Stomach (tissue), 4 donors: ENCODE measurements at regions not wholly inside any gene's neighbourhood (a gene's known extent, or its start where the extent isn't known, plus 50 kb on each side); places are given as distances from the start of the nearest gene placed in this dataset.

Experiments used
- CTCF ChIP-seq, 7 experiments: fragments of 450-650 bp in 4 of 7; fragments of 200-600 bp in 3 of 7; sonication (generic) in 3 of 7; IDR thresholded peaks; one replicate each; pipeline ENCODE4 v1.5.1; 2016 to 2019; ENCODE audit warnings: antibody characterized with exemption in 7 of 7, control low read depth in 2 of 7, mild to moderate bottlenecking in 1 of 7
- POLR2A ChIP-seq, 4 donors: fragments of 450-650 bp; IDR thresholded peaks; one replicate each; pipeline ENCODE4 v1.6.1; 2016; ENCODE audit warnings: antibody characterized with exemption in 4 of 4, control low read depth in 2 of 4, mild to moderate bottlenecking in 1 of 4, moderate library complexity in 1 of 4

DNA sequence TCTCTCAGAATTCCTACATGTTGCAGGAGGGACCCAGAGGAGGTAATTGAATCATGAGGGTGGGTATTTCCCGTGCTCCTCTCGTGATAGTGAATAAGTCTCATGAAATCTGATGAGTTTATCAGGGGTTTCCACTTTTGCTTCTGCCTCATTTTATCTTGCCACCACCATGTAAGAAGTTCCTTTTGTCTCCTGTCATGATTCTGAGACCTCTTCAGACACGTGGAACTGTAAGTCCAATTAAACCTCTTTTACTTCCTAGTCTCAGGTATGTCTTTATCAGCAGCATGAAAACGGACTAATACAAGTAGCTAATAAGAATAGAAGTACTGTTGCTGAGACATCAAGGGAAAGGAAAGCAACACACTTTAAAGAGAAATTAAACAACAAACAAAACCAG lies 143.4 kb downstream of the CCDC71L start:
- TF ChIP-seq CTCF (IDR thresholded peaks at IDR 0.05) (no peak), POLR2A (IDR thresholded peaks at IDR 0.05) (no peak)
